Embryonic facial prominence (tissue), 1 donor: ENCODE measurements at regions not wholly inside any gene's neighbourhood (a gene's known extent, or its start where the extent isn't known, plus 50 kb on each side); places are given as distances from the start of the nearest gene placed in this dataset.

Experiments
- DNase-seq: peaks from one replicate; pipeline ENCODE4 v3.0.0-alpha.2; 2016; ENCODE audit errors: extremely low spot score

DNA sequence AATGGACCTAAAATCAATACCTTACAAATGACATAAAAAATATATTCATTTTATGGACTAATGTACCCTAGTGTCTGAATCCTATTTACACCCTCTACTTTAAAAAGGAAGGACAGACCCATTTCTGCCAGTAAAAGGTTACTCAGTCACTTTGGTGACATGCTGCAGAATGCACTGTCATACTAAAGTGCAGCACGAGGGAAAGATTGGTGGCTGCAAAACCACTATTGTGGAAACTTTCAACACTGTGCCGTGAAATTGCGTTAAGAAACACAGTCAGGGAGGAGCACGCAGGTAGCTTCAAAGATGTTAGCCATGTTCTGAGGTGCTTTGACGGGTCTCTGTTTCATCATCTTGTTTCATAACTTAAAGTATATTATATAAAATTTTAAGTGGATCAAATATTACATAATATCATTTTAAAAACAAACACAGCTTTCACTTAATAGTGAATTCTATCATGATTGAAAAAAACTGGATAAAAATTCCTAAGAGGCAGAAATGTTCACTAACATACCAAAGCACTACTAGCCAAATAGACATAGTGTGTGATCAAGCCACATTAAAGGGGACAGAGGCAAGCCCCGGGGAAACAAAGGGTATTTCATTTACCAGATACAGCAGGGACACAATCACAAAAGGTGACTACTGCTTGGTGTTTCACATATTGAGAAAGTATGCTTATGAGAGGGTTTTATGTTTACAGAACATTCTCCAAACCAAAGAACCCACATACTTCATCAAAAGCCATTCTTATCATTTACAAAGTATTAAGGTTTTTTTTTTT, 330.8 kb upstream of the SOX5 start:
- no peak for DNase-seq

DNA sequence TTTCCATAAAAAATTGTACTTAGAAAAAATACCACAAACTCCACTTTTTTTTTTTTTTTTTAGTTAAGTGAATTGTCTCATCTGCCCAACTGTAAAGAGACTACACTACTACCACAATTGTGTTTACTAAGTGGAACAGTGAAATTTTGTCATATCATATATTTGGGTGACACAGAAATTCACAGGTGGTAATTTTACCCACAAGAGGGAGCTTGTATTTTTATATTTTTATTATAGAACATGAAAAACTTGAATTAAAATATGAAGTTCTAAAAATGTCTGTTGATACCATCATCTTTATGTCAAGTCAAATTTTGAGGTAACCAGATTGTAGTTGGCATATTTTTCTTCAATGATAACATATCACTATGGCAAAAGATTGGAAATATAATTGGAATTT, 329.4 kb upstream of the SOX5 start:
- no peak for DNase-seq

DNA sequence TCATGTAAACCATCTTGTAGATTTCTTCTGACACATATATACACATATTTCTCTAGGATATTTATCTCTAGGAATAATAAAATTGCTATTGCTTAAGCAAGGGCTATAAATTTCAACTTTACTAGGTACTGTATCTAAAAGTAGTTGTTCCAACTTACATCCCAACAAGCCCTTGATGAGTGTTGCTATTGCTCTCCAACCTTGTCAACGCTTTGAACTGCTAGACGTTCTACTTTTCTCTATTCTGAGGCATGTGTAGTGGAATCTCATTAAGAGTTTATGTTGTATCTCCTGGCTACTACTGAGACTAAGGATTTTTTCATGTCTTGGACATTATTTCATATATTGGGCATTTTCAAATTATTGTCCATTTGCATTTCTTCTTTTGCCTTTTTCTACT, 321.5 kb upstream of the SOX5 start:
- no peak for DNase-seq

DNA sequence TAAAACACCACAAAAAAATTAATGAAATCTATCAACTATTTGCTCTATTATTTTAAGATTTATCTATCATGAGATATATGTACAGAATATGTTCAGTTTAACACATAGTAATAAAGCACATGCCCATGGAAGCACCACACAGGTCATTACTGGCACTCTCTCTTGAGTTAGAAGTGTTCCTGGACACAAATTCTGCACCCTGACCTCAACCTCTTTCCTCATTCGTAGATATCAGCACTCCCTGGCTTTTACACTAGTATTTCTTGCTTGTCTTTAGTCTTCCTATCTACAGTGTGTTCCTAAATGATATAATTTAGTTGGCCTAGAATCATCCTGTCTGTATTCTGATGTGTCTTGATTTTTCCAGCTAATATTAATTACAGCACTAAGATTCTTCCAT, 321.0 kb upstream of the SOX5 start:
- no peak for DNase-seq

DNA sequence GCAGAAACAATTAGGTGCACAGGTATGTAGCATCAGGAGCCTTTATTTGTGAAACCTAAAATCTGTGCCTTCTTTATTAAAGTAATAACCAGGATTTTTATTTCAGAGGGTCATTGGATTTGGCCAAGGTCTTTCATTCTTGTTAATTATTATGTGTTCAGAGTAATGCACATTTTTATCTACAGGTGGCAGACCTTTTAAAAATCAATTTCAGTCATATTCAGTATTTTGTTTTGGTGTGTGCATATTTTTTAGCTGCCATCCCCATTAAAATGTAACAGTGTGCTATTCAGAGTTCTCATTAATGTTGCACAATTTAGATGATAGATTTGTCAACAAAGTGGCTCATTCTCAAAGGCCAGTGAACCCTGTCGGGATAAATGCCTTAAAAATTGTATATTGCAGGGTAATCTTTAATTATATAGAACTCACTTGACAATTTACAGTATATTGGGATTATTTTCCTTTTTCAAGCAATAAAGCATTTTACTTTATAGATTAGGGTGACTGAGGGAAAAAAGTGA, 319.3 kb upstream of the SOX5 start:
- no peak for DNase-seq

DNA sequence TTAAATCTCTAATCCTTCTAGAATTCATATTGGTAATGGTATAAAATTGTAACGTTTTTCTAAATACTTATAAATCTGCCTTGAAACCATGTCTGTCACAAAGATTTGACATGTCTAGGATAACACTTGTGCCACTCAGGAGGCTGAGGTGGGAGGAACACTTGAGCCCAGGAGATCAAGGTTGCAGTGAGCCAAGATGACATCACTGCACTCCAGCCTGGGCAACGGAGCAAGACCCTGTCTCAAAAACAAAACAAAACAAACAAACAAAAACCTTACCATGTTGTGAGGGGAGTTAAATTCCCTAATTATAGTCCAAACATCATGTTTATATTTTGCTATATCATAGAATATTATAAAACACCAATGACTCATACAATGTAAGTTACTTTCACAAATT, 317.5 kb upstream of the SOX5 start:
- DNase-seq: no peak

DNA sequence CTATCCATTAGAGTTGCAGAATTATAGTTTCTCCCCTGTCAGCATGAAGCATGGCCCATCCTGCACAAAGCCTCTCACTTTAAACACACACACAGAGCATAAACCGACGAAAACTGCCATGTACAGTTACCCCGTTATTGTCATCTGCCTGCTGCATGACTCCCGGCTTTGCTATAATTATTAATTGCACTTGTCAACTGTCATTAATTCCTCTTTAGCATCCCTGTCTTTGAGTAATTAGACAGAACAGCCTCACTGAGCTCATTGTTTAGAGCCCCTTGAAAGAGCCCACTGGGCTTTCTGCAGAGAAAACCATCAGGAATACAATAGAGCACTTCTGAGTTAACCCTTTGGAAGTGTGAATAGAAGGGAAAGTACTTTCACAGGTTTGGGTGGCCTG, 307.2 kb upstream of the SOX5 start:
- DNase-seq: no peak

DNA sequence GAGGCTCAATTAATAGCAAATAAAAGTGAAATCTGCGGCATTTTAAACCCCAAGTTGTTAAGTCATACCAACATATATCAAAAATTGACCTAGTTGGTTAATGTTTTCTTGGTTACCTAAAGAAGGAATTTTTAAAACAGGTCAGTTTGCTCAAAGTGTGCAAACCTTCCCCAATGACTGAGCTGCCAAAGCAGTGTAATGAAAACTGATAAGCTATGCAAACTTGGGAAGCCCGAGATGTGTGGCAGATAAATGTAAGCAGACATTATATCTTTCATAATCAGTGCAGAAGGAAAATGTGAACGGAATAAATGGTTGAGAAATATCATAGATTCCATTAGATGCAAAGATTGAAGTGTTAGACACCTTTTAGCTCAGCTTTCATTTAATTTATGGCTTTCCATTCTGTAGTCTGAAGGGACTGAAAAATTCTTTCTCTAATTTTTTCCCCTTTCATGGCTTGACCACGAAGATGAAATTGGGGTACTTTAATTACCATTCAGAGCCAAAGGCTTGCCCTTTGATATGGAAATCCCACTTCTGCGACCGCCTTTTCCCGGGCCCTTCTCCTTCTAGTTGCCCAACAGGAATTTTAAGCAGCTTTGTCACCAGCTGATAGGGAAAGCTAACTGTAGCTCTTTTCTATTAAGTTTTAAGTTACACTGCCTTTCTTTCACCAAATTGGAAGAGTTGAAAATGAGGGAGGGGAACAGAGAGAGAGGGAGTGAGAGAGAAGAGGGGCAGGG, 306.6 kb upstream of the SOX5 start:
- no peak for DNase-seq

DNA sequence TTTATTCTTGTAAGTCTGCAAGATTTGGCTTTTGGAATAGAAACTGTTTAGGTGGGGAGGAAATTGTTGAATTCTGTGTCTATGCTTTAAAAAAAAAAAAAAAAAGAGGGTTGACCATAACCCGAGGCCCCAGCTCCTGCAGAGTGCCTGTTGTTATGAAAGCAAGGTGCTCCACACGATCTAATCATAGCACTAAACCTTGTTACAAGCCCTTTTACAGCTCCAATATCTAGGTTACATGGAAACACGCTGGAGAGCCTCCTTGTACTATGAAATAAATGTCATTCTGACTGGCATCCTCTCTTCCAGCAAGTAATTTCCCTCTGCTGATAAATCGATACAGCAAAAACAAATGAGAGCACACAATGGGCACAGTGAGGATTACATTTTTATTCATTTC, 303.1 kb upstream of the SOX5 start:
- no peak for DNase-seq

DNA sequence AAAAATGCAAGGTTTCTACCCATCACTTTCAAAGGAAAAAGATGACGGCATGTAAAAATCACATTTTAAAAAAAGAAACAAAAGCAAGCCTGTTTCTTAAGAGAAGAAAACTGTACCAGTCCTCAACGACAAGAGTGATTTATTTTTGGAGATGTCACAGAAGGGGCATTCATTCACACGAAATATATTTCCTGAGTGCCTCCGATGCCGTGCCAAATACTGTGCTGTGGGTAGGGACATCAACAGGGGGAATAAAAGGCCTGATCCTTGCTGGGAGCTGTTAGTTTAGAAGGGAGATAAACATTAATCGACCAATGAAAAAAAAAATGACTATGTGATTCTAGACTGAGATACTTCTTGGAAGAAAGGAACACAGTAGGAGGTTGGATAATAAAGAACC, 297.5 kb upstream of the SOX5 start:
- no peak for DNase-seq

DNA sequence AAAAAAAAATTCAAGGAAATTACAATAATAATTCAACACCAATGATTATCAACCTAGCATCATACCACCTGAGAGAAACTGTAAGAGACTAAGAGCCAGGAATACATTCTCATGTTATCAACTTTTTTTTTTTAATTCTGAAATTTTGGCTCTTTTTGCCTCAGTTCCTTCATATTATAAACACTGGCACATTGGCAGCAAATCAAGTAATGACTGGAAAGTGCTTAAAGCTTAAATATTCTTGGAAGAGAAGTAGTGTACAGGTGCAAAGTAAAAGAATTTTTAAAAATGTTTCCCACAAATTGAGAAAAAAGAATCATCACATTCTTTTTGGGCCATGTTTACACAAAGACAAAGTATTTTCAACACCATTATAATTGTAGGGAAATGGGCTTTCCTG, 296.9 kb upstream of the SOX5 start:
- no peak for DNase-seq

DNA sequence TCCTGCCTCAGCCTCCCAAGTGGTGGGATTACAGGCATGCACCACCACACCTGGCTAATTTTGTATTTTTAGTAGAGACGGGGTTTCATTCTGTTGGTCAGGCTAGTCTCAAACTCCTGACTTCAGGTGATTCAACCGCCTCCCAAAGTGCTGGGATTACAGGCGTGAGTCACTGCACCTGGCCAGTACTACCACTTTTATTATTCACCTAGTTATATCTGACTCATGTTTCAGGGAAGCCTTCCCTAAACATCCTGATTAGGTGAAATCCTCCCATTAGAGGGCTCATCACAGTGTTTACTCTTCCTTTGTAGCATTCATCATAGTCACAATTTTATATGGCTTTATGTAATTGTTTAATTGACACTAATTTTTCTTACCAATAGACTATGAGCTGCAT, 295.3 kb upstream of the SOX5 start:
- no peak for DNase-seq

DNA sequence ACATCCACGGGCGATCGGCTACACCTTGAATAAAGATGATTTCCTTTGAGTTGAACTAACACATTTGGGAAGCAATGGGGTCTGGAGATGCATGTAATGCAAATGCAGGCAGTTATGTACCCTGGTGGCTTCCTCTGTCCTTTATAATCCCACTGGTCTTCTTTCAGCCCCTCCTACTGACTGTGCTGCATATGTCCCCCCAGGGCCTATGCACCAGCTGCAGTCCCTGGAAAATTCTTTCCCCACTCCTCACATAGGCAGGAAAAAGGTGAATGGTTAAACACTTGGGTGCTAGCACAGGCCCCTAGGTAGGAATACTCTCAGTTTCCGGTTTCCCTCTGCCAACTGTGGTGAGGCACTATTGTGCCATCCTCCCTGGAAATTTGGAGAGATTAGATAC, 294.8 kb upstream of the SOX5 start:
- no peak for DNase-seq

DNA sequence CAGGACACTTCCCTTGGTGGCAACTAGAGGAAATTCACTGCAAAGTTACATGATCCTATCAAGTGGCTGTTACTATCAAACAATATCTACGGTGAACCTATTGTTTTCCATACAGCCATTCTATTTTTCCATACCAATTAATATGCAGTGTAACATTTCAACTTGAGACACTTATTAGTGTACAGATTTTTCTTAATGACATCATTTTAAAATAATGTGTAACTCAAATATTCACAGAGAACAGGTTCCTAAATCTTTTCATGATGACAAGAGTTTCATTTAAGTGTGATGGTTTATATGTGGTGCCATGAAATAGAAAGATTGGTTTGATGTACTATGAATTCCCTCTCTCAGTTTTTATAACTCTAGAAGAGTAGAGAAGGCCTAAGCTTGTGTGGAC, 291.2 kb upstream of the SOX5 start:
- no peak for DNase-seq

DNA sequence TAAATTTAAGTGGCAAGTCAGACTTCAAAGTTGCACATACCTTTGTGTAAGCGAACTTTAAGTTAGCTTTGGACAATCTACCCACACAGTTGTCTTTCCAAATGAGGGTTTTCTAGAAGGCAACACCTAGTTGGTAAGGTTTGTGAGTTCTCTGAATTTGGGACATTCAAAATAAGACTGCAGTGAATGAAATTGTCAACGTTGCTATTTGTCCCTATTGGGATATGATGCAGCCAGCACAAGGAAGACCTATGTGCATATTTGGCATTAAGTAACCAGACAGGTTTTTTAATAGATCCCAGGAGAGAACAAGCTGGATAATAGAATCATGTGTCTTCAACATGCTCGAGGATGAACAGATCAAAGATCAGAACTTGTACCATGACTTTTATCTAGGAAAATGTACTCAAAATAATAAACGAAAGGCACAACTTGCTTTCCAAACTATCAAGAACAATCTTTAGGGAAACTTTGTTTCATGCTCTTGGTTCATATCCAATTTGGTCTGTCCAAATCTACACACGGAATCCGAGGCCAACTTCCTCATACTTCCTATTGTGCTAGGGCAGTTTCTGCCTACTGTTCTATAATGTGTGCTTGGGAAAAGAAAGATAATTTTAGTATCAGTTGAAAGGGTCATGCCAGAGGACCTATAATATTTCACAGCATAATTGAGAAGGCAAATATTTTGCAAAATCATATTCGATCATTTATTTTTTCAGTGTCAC, 284.2 kb upstream of the SOX5 start:
- no peak for DNase-seq

DNA sequence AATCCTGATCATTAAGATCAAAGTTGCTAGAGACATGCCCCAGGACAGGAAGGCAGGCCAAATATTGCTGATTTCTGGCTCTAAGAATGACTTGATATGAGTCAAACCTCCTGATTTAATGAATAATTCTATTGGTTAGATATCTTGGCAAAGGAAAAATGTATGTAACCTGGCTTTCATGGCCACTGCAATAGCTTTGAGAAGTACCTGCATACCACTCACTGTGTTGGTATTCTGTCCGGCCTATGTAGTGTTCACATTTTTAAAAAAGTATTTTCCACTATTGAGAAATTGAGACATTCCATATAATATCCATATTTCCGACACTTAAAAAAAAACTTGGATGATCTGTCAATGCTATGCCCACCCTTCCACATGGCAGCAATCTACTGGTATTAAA, 283.1 kb upstream of the SOX5 start:
- no peak for DNase-seq

DNA sequence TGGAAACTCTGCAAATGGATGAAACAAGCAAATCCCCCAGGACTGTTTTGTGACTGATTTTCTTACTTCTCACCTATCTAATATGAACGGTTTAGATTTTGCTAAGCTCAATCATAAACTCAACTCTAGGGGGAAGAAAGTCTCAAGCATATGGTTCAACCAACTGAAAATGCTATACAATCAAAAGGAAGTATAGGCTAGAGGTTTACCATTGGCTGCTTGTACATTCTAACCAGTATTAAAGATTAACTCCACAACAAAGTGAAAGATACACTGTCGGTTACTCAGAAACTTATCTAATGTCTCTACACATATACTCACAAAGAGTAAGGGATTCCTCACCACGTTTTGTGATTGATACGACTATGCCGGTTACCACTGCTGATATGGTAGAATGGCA, 281.8 kb upstream of the SOX5 start:
- DNase-seq: no peak

DNA sequence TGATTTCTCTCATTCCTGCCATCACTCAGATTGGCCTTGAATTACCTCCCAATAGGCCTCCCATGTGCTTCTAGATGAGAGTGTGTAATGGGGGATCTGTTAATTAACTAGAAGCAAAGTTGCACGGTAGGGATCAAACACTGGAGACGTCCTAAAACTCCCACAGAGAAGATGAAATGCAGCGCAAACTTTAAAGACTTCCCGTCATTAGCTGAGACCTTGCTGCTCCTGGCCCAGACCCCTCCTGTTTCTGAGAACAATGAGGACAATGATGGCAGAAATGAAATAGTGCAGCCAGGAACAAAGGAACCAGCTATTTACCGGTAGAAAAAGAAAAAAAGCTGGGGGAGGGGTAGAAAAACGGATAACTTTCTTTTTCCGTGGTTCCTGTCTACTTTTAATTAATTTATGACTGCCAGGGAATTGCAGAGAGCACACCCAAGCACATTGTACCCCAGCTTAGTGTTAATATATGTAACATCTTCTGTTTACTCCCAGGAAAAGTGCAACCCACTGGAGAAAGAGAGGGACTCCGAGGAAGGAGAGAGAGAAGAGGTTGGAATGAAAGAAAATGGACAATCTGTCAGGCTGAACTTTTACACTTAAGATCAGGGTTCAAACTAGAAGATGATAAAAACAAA, 280.7 kb upstream of the SOX5 start:
- DNase-seq: no peak

DNA sequence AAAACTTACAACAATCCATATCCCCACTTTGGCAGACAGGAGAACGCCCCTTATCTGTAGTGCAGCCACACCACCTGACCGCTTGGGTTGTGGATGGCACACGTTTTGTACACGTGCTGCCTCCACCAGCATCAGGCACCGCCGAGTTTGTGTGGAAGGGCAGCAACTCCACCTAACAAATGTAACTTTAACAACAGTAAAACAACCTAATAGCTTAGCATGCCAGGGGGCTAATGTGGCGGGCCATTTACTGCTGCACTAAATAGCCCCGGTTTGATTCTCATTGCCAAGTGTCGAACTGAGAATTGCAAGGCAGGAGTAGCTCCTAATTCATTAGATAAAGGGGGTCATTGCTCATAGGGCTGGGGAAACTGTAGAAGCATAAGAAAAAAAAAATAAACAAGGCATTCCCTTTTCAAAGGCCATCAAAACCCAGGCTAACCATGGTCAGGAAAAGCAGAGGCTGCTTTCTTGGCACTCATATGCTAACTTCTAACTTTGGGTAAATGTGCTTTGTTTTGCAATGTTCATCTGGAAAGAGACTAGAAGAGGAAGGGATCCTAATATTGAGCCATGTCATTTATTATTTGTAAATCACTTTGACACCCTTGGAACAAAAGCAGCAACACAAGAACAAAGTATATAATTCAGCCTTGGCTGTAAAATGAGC, 279.7 kb upstream of the SOX5 start:
- DNase-seq: no peak

DNA sequence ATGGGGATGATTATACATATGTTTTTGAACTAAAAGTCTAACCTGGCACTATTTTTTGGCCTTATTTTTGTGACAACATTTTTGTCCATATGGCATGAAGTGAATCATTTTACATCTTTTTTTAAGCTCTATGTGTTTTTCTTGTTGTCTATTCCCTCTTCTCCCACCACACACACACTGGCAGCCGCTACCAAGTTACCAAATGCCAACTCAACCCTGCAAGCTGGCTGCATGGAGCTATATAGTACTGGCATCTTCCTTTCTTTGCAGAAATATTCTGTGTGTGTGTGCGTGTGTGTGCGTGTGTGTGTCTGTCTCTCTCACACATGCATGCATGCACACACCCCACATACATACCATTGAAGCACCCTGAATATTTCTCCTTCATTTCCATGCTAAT, 278.9 kb upstream of the SOX5 start:
- no peak for DNase-seq

DNA sequence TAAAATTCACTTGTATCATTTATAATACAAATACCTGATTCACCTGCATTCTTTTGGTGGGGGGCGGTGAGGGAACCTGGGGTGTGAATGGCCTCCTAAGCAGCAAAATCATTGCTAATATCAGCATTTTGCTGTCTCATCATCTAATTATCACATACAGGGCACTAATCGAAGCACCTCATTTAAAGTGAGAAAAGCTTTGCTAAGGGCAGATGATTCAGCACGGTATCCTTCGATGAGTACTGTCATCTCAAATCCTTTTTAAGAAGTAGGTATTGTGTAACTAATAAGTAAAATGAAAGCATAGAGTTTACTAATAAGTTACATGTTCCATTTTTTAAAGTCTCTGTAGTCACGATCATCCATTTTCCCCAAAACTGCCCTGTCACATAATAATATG, 278.1 kb upstream of the SOX5 start:
- DNase-seq: no peak
